Neural cell (in vitro differentiated cells): ENCODE measurements at regions not wholly inside any gene's neighbourhood (a gene's known extent, or its start where the extent isn't known, plus 50 kb on each side); places are given as distances from the start of the nearest gene placed in this dataset.

Source experiments
- CTCF ChIP-seq: fragments of 450-650 bp; IDR thresholded peaks from 2 replicates; pipeline ENCODE4 v1.5.1; 2014; ENCODE audit warnings: antibody characterized with exemption, mild to moderate bottlenecking, moderate library complexity; ENCODE audit not compliant: poor library complexity, severe bottlenecking
- EP300 ChIP-seq: fragments of 450-650 bp; conservative IDR thresholded peaks from 2 replicates; pipeline ENCODE4 v1.6.1; 2014; ENCODE audit warnings: antibody characterized with exemption, mild to moderate bottlenecking, moderate library complexity; ENCODE audit not compliant: poor library complexity, severe bottlenecking
- EZH2 ChIP-seq: fragments of 200-600, 300-800 bp; shearing (Covaris generic), sonication (generic); IDR thresholded peaks from 2 replicates; pipeline ENCODE4 v1.6.1; 2014; ENCODE audit warnings: antibody characterized with exemption, low read length, borderline replicate concordance, mild to moderate bottlenecking; ENCODE audit not compliant: insufficient read depth, poor library complexity, severe bottlenecking
- MXI1 ChIP-seq: fragments of 450-650 bp; conservative IDR thresholded peaks from 2 replicates; pipeline ENCODE4 v1.6.1; 2014; ENCODE audit warnings: antibody characterized with exemption, mild to moderate bottlenecking; ENCODE audit not compliant: poor library complexity, severe bottlenecking
- POLR2AphosphoS5 ChIP-seq: IDR thresholded peaks from 2 replicates; pipeline ENCODE4 v1.6.1; 2012
- RAD21 ChIP-seq: fragments of 450-650 bp; conservative IDR thresholded peaks from 2 replicates; pipeline ENCODE4 v1.6.1; 2014; ENCODE audit warnings: antibody characterized with exemption, mild to moderate bottlenecking, moderate library complexity
- REST ChIP-seq: IDR thresholded peaks from 2 replicates; pipeline ENCODE4 v1.6.1; 2012; ENCODE audit warnings: borderline replicate concordance
- SMC3 ChIP-seq: fragments of 450-650 bp; conservative IDR thresholded peaks from 2 replicates; pipeline ENCODE4 v1.6.1; 2014; ENCODE audit warnings: antibody characterized with exemption, mild to moderate bottlenecking, moderate library complexity; ENCODE audit not compliant: poor library complexity
- TAF1 ChIP-seq: IDR thresholded peaks from 2 replicates; pipeline ENCODE4 v1.6.1; 2012; ENCODE audit warnings: low read depth

GRCh38 chr2:153197402-153198386, 280.9 kb downstream of the RPRM start:
- TF ChIP-seq POLR2AphosphoS5: no peak
- no peak for TF ChIP-seq REST
- no peak for TF ChIP-seq CTCF
- TF ChIP-seq SMC3: no peak
- TF ChIP-seq EZH2: no peak
- TF ChIP-seq EP300: no peak
- no peak for TF ChIP-seq RAD21
- no peak for TF ChIP-seq TAF1
- no peak for TF ChIP-seq MXI1
